OCI-LY7 (cell line): ENCODE measurements at regions not wholly inside any gene's neighbourhood (a gene's known extent, or its start where the extent isn't known, plus 50 kb on each side); places are given as distances from the start of the nearest gene placed in this dataset.

Experiments used
- BruUV-seq: library from RNA; stranded (reverse); fragments of 400-500 nt; replicated peaks from 2 replicates; lab custom pipeline; 2021; lab: Mats Ljungman, UMichigan
- CTCF ChIA-PET: fragments of 300-600 bp; sonication (Branson Sonifier 250); formaldehyde crosslinking; loops from one replicate; lab custom pipeline; 2022; ENCODE audit warnings: antibody characterized with exemption; ENCODE audit not compliant: unreplicated experiment; lab: Charles Lee
- POLR2A ChIA-PET: fragments of 300-600 bp; sonication (Branson Sonifier 250); formaldehyde crosslinking; loops from one replicate; lab custom pipeline; 2022; ENCODE audit warnings: antibody characterized with exemption; lab: Charles Lee
- DNase-seq: peaks from one replicate; pipeline ENCODE4 v3.0.0-alpha.2; 2015; ENCODE audit warnings: low spot score
- H2AFZ ChIP-seq: fragments of 200-600 bp; sonication (generic), shearing (Covaris generic); 2 replicates; pipeline ENCODE4 v1.6.1; 2014; ENCODE audit warnings: mild to moderate bottlenecking, antibody characterized with exemption, low read length, moderate library complexity
- H3K27ac ChIP-seq: fragments of 200-600 bp; sonication (generic); 2 replicates; pipeline ENCODE4 v1.5.1; 2014; ENCODE audit warnings: mixed run types, low read depth, mild to moderate bottlenecking, moderate library complexity, low read length, inconsistent platforms; ENCODE audit not compliant: poor library complexity, severe bottlenecking
- H3K36me3 ChIP-seq: fragments of 200-600 bp; sonication (generic); 2 replicates; pipeline ENCODE4 v1.6.1; 2014; ENCODE audit warnings: mild to moderate bottlenecking, antibody characterized with exemption, low read length, moderate library complexity, mixed read lengths; ENCODE audit not compliant: insufficient read depth
- H3K4me1 ChIP-seq: fragments of 200-600 bp; sonication (generic); 2 replicates; pipeline ENCODE4 v1.5.1; 2014; ENCODE audit warnings: mild to moderate bottlenecking, low read length; ENCODE audit not compliant: insufficient read depth, poor library complexity, severe bottlenecking
- H3K4me2 ChIP-seq: fragments of 200-600 bp; sonication (generic); 2 replicates; pipeline ENCODE4 v1.6.1; 2014; ENCODE audit warnings: mild to moderate bottlenecking, low read length
- H3K4me3 ChIP-seq: fragments of 200-600 bp; sonication (generic); 2 replicates; pipeline ENCODE4 v1.5.1; 2014; ENCODE audit warnings: mild to moderate bottlenecking, low read depth, low read length; ENCODE audit not compliant: poor library complexity, severe bottlenecking
- H3K79me2 ChIP-seq: fragments of 200-600 bp; sonication (generic); 2 replicates; pipeline ENCODE4 v1.6.1; 2016; ENCODE audit warnings: low read depth, mild to moderate bottlenecking, low read length, moderate library complexity, mixed read lengths; ENCODE audit not compliant: insufficient read depth
- H3K9me2 ChIP-seq: fragments of 200-600 bp; sonication (generic); 2 replicates; pipeline ENCODE4 v1.6.1; 2016; ENCODE audit warnings: mild to moderate bottlenecking, low read length, mixed read lengths; ENCODE audit not compliant: insufficient read depth
- H3K9me3 ChIP-seq: fragments of 200-600 bp; sonication (generic); 2 replicates; pipeline ENCODE4 v1.6.1; 2014; ENCODE audit warnings: mild to moderate bottlenecking, mixed run types, low read length, mixed read lengths
- H4K20me1 ChIP-seq: fragments of 200-600 bp; sonication (generic); 2 replicates; pipeline ENCODE4 v1.6.1; 2014; ENCODE audit warnings: mild to moderate bottlenecking, antibody characterized with exemption, low read length, moderate library complexity, mixed read lengths; ENCODE audit not compliant: insufficient read depth
- CTCF ChIP-seq: fragments of 200-600 bp; sonication (generic); conservative IDR thresholded peaks from 2 replicates; pipeline ENCODE4 v1.5.1; 2014; ENCODE audit warnings: mild to moderate bottlenecking, antibody characterized with exemption, low read length, moderate library complexity, mixed read lengths
- EZH2phosphoT487 ChIP-seq: fragments of 200-600 bp; sonication (generic); IDR thresholded peaks from 2 replicates; pipeline ENCODE4 v1.6.1; 2018; ENCODE audit warnings: low read depth, borderline replicate concordance, mild to moderate bottlenecking, mixed run types, antibody characterized with exemption, low read length, moderate library complexity, mixed read lengths
- intact Hi-C: fragments of 100-400 bp; cut with micrococcal nuclease; formaldehyde crosslinking; loops from one replicate; pipeline ENCODE4 v1.10.0; 2022; ENCODE audit not compliant: unreplicated experiment

DNA sequence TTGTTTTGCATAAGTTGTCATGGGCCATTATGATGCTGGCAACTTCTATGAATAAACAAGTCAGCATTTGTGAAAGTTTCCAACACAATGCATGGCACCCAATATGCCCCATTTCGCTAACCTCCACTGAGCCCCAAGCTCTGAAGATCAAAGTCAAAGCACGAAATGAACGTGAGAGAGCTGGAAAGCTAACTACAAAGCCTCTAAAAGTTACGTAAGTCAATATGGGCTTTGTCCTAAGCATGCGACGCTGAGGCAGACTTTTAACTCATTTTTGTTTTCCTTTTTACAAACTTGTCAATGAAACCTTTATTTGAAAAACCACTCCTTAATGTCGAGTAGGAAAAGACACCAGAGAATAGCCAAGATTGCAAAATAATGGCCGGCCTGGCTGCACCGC, 131.6 kb upstream of the NUDT7 start:
- no TSS peak for BruUV-seq
- Histone ChIP-seq H3K4me3 (no peak overlapping the region), H3K9me3 (no peaks in the 10 kb centered on the region), H3K79me2 (no peaks in the 10 kb centered on the region), H4K20me1 (no peaks in the 10 kb centered on the region), H3K27ac (no peak overlapping the region), H3K4me2 (no peak overlapping the region), H2AFZ (no peak overlapping the region), H3K36me3 (no peaks in the 10 kb centered on the region), H3K9me2 (no peaks in the 10 kb centered on the region), H3K4me1 (no peaks in the 10 kb centered on the region)
- POLR2A ChIA-PET, result interaction anchor here (0.6 to 0.7 kb wide), 2 partner anchors 380 to 1022 kb away, joined by 3 to 4 read pairs; no protein-coding TSS in a partner anchor
- TF ChIP-seq EZH2phosphoT487 (no peak), CTCF (no peak)
- DNase-seq, result no peak
- CTCF ChIA-PET, result no interaction called here
- intact Hi-C loops, result no loop called here

GRCh38 chr16:77591347-77591746, 131.0 kb upstream of the NUDT7 start:
- Histone ChIP-seq H2AFZ (no peak overlapping the region), H3K27ac (no peak overlapping the region), H3K36me3 (no peaks in the 10 kb centered on the region), H3K4me1 (no peaks in the 10 kb centered on the region), H4K20me1 (no peaks in the 10 kb centered on the region), H3K79me2 (no peaks in the 10 kb centered on the region), H3K4me2 (no peak overlapping the region), H3K9me3 (no peaks in the 10 kb centered on the region), H3K9me2 (no peaks in the 10 kb centered on the region), H3K4me3 (no peak overlapping the region)
- TF ChIP-seq CTCF, result no peak
- TF ChIP-seq EZH2phosphoT487, result no peak
- intact Hi-C loops, result no loop called here
- BruUV-seq, result no TSS peak
- POLR2A ChIA-PET, result interaction anchor here (0.6 to 0.7 kb wide), 2 partner anchors 379 to 1022 kb away, joined by 3 to 4 read pairs; no protein-coding TSS in a partner anchor
- no peak for DNase-seq
- CTCF ChIA-PET, result no interaction called here

DNA sequence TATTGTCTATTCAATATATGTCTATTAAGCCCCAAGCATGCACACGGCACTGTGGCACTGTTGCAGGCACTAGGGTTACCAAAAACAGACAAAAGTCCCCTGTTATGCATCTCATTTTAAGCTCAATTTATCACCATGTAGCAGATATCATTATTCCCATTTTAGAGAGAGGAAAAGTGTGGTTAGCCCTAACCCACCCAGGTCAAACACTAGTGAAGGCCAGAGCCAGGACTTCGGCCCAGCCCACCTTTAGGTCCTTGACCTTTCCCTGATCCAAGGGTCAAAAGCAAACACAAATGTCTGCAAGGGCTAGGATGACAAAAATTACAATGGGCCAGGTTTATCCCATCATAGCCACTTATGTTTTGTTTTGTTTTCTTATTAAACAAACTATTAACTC, 130.3 kb upstream of the NUDT7 start:
- Histone ChIP-seq H3K36me3 (no peaks in the 10 kb centered on the region), H4K20me1 (no peaks in the 10 kb centered on the region), H3K79me2 (no peaks in the 10 kb centered on the region), H3K4me3 (no peak overlapping the region), H2AFZ (no peak overlapping the region), H3K4me1 (no peaks in the 10 kb centered on the region), H3K9me3 (no peaks in the 10 kb centered on the region), H3K27ac (no peak overlapping the region), H3K4me2 (no peak overlapping the region), H3K9me2 (no peaks in the 10 kb centered on the region)
- no TSS peak for BruUV-seq
- intact Hi-C loops, result no loop called here
- DNase-seq, result no peak
- no peak for TF ChIP-seq CTCF
- no peak for TF ChIP-seq EZH2phosphoT487
- ChIA-PET CTCF (no interaction called here), POLR2A (no interaction called here)
